ENCODE measurements at regions not wholly inside any gene's neighbourhood (a gene's known extent, or its start where the extent isn't known, plus 50 kb on each side); places are given as distances from the start of the nearest gene placed in this dataset.

GRCh38 chr2:129239141-129239540, 740.3 kb upstream of the RAB6C start:
- no peak for DNase-seq

GRCh38 chr2:129240061-129240460, 739.4 kb upstream of the RAB6C start:
- no peak for DNase-seq

- no peak for DNase-seq
These were observed 737.2 kb upstream of the RAB6C start for GRCh38 chr2:129242269-129242668.

GRCh38 chr2:129247751-129248150, 731.7 kb upstream of the RAB6C start:
- no peak for DNase-seq

- DNase-seq, result no peak
These were observed 731.3 kb upstream of the RAB6C start for GRCh38 chr2:129248198-129248597.

GRCh38 chr2:129252781-129253460, 726.5 kb upstream of the RAB6C start:
- peak; percentile 40 for DNase-seq

GRCh38 chr2:129253461-129253812, 726.0 kb upstream of the RAB6C start:
- peak; percentile 36 for DNase-seq

- DNase-seq, result no peak
These were observed 724.7 kb upstream of the RAB6C start for GRCh38 chr2:129254718-129255117.

GRCh38 chr2:129255610-129256313, 723.7 kb upstream of the RAB6C start:
- no peak for DNase-seq

- no peak for DNase-seq
These were observed 722.8 kb upstream of the RAB6C start for GRCh38 chr2:129256642-129257041.

- no peak for DNase-seq
These were observed 716.5 kb upstream of the RAB6C start for GRCh38 chr2:129262934-129263333.

GRCh38 chr2:129263939-129264338, 715.5 kb upstream of the RAB6C start:
- DNase-seq, result no peak

GRCh38 chr2:129267559-129267958, 711.9 kb upstream of the RAB6C start:
- DNase-seq, result no peak

- no peak for DNase-seq
These were observed 706.0 kb upstream of the RAB6C start for GRCh38 chr2:129273266-129274037.

GRCh38 chr2:129274038-129274415, 705.4 kb upstream of the RAB6C start:
- DNase-seq, result no peak

GRCh38 chr2:129274918-129275317, 704.5 kb upstream of the RAB6C start:
- no peak for DNase-seq

GRCh38 chr2:129275706-129276105, 703.8 kb upstream of the RAB6C start:
- no peak for DNase-seq

- DNase-seq, result no peak
These were observed 702.4 kb upstream of the RAB6C start for GRCh38 chr2:129276978-129277584.

- peak; percentile 48 for DNase-seq
These were observed 701.9 kb upstream of the RAB6C start for GRCh38 chr2:129277585-129277981.

- DNase-seq, result no peak
These were observed 697.5 kb upstream of the RAB6C start for GRCh38 chr2:129281791-129282530.

- DNase-seq, result no peak
These were observed 694.5 kb upstream of the RAB6C start for GRCh38 chr2:129285012-129285411.

GRCh38 chr2:129293326-129293725, 686.1 kb upstream of the RAB6C start:
- no peak for DNase-seq

- no peak for DNase-seq
These were observed 683.1 kb upstream of the RAB6C start for GRCh38 chr2:129296396-129296795.
